Astrocyte of the hippocampus (primary cell): ENCODE measurements at regions not wholly inside any gene's neighbourhood (a gene's known extent, or its start where the extent isn't known, plus 50 kb on each side); places are given as distances from the start of the nearest gene placed in this dataset.

Experiments used
- DNase-seq: peaks from one replicate; pipeline ENCODE4 v3.0.0; 2011; ENCODE audit warnings: low read depth, low spot score

GRCh38 chr16:89043636-89044417, 49.8 kb upstream of the ACSF3 start:
- no peak for DNase-seq
